IMR-90 (cell line): ENCODE measurements at regions not wholly inside any gene's neighbourhood (a gene's known extent, or its start where the extent isn't known, plus 50 kb on each side); places are given as distances from the start of the nearest gene placed in this dataset.

Experiments used
- ATAC-seq: fragments of 200-7000 bp; cut with Tn5 transposase; 2 replicates; pipeline ENCODE4 v1.9.1; 2020; ENCODE audit warnings: low read depth, mild to moderate bottlenecking, moderate library complexity
- BruUV-seq: library from RNA; stranded (reverse); fragments of 400-500 nt; replicated peaks from 2 replicates; lab custom pipeline; 2021; lab: Mats Ljungman, UMichigan
- CTCF ChIA-PET: fragments of 300-600 bp; formaldehyde crosslinking; extraction: SDS; loops from one replicate; lab custom pipeline; 2021; ENCODE audit warnings: antibody characterized with exemption; lab: Yijun Ruan, JAX
- POLR2A ChIA-PET: fragments of 300-600 bp; sonication (Branson Sonifier 250); formaldehyde crosslinking; loops from one replicate; lab custom pipeline; 2022; ENCODE audit warnings: antibody characterized with exemption; ENCODE audit not compliant: unreplicated experiment; lab: Charles Lee
- DNase-seq: peaks from one replicate; pipeline ENCODE4 v3.0.0; 2013
- H2AFZ ChIP-seq: replicated peaks from 2 replicates; pipeline ENCODE3; 2013; ENCODE audit warnings: low read length, mild to moderate bottlenecking; ENCODE audit not compliant: poor library complexity
- H2AK5ac ChIP-seq: 2 replicates; pipeline ENCODE4 v1.6.1; 2013; ENCODE audit warnings: low read depth, low read length, inconsistent platforms
- H2AK9ac ChIP-seq: replicated peaks from 2 replicates; pipeline ENCODE3; 2013; ENCODE audit warnings: mild to moderate bottlenecking, low read depth, low read length, moderate library complexity; ENCODE audit not compliant: poor library complexity
- H2BK120ac ChIP-seq: 2 replicates; pipeline ENCODE4 v1.6.1; 2013; ENCODE audit warnings: low read depth, low read length, inconsistent platforms
- H2BK15ac ChIP-seq: 3 replicates; pipeline ENCODE4 v1.6.1; 2013; ENCODE audit warnings: low read depth, low read length, inconsistent platforms
- H2BK20ac ChIP-seq: 2 replicates; pipeline ENCODE4 v1.6.1; 2013; ENCODE audit warnings: low read depth, mild to moderate bottlenecking, inconsistent platforms, low read length, moderate library complexity
- H2BK5ac ChIP-seq: 2 replicates; pipeline ENCODE4 v1.6.1; 2013; ENCODE audit warnings: mild to moderate bottlenecking, low read depth, low read length, inconsistent platforms; ENCODE audit not compliant: poor library complexity, severe bottlenecking
- H3K14ac ChIP-seq: replicated peaks from 2 replicates; pipeline ENCODE4 v1.6.1; 2013; ENCODE audit warnings: low read depth, low read length, inconsistent platforms
- H3K18ac ChIP-seq: 2 replicates; pipeline ENCODE4 v1.6.1; 2013; ENCODE audit warnings: low read depth, low read length, control low read depth
- H3K23ac ChIP-seq: 2 replicates; pipeline ENCODE4 v1.6.1; 2013; ENCODE audit warnings: low read depth, low read length, inconsistent platforms
- H3K27ac ChIP-seq: 2 replicates; pipeline ENCODE4 v1.5.1; 2013; ENCODE audit warnings: mild to moderate bottlenecking, control low read depth, low read length; ENCODE audit not compliant: insufficient read depth
- H3K27me3 ChIP-seq: 2 replicates; pipeline ENCODE4 v1.6.1; 2013; ENCODE audit warnings: low read length; ENCODE audit not compliant: control insufficient read depth, insufficient read depth
- H3K36me3 ChIP-seq: 2 replicates; pipeline ENCODE4 v1.6.1; 2013; ENCODE audit warnings: low read length, mixed read lengths; ENCODE audit not compliant: control insufficient read depth, insufficient read depth
- H3K4ac ChIP-seq: 2 replicates; pipeline ENCODE4 v1.6.1; 2013; ENCODE audit warnings: low read depth, low read length, inconsistent platforms
- H3K4me1 ChIP-seq: 2 replicates; pipeline ENCODE4 v1.6.1; 2013; ENCODE audit warnings: low read length, mixed read lengths; ENCODE audit not compliant: control insufficient read depth, insufficient read depth
- H3K4me2 ChIP-seq: 2 replicates; pipeline ENCODE4 v1.6.1; 2013; ENCODE audit warnings: low read depth, mild to moderate bottlenecking, control low read depth, low read length, moderate library complexity
- H3K4me3 ChIP-seq: 2 replicates; pipeline ENCODE4 v1.5.1; 2013; ENCODE audit warnings: low read depth, mild to moderate bottlenecking, control low read depth, low read length, moderate library complexity; ENCODE audit not compliant: insufficient read depth
- H3K56ac ChIP-seq: 2 replicates; pipeline ENCODE4 v1.6.1; 2013; ENCODE audit warnings: low read length, inconsistent platforms; ENCODE audit not compliant: insufficient read depth; ENCODE audit errors: extremely low read depth
- H3K79me1 ChIP-seq, 2 experiments: 2 replicates each; pipeline ENCODE4 v1.6.1; 2013; ENCODE audit warnings: low read length in 2 of 2, inconsistent platforms in 1 of 2, low read depth in 1 of 2
- H3K9ac ChIP-seq: 2 replicates; pipeline ENCODE4 v1.6.1; 2013; ENCODE audit warnings: low read depth, low read length, control low read depth
- H3K9me1 ChIP-seq: 2 replicates; pipeline ENCODE4 v1.6.1; 2013; ENCODE audit warnings: low read length, inconsistent platforms; ENCODE audit not compliant: insufficient read depth
- H3K9me3 ChIP-seq: 2 replicates; pipeline ENCODE4 v1.6.1; 2013; ENCODE audit warnings: low read length; ENCODE audit not compliant: control insufficient read depth, insufficient read depth
- H4K20me1 ChIP-seq: 2 replicates; pipeline ENCODE4 v1.6.1; 2013; ENCODE audit warnings: low read length, inconsistent platforms; ENCODE audit not compliant: insufficient read depth
- H4K5ac ChIP-seq: 2 replicates; pipeline ENCODE4 v1.6.1; 2013; ENCODE audit warnings: mild to moderate bottlenecking, low read depth, low read length, control low read depth
- H4K8ac ChIP-seq, 2 experiments: 2 replicates each; pipeline ENCODE4 v1.6.1; 2013; ENCODE audit warnings: low read depth in 2 of 2, low read length in 2 of 2, control low read depth in 1 of 2, inconsistent platforms in 1 of 2
- H4K91ac ChIP-seq: 2 replicates; pipeline ENCODE4 v1.6.1; 2013; ENCODE audit warnings: low read depth, low read length, inconsistent platforms; ENCODE audit not compliant: insufficient read depth
- CEBPB ChIP-seq: IDR thresholded peaks from 2 replicates; pipeline ENCODE4 v1.6.1; 2012; ENCODE audit warnings: low read depth, low read length, improper control_type of control experiment
- CHD1 ChIP-seq: IDR thresholded peaks from 2 replicates; pipeline ENCODE4 v1.6.1; 2012; ENCODE audit warnings: low read depth, low read length, improper control_type of control experiment
- MAFK ChIP-seq: IDR thresholded peaks from 2 replicates; pipeline ENCODE4 v1.6.1; 2012; ENCODE audit warnings: low read depth, low read length, improper control_type of control experiment
- NFE2L2 ChIP-seq: fragments of 150-350 bp; IDR thresholded peaks from 2 replicates; pipeline ENCODE4 v1.6.1; 2016; ENCODE audit warnings: low read depth, mild to moderate bottlenecking, low read length
- POLR2A ChIP-seq: IDR thresholded peaks from 2 replicates; pipeline ENCODE4 v1.6.1; 2012; ENCODE audit warnings: mild to moderate bottlenecking, low read depth, low read length
- RAD21 ChIP-seq: IDR thresholded peaks from 2 replicates; pipeline ENCODE4 v1.6.1; 2012; ENCODE audit warnings: low read length, improper control_type of control experiment
- RCOR1 ChIP-seq: IDR thresholded peaks from 2 replicates; pipeline ENCODE4 v1.6.1; 2012; ENCODE audit warnings: mild to moderate bottlenecking, low read length, improper control_type of control experiment; ENCODE audit not compliant: insufficient replicate concordance
- RFX5 ChIP-seq: IDR thresholded peaks from 2 replicates; pipeline ENCODE4 v1.8.0; 2012; ENCODE audit warnings: low read depth, mild to moderate bottlenecking, low read length, moderate library complexity
- WGBS, 2 experiments: methylation state at CpG; one replicate each; pipeline versions ENCODE4 v1.1.5 to v1.1.7; 2013; ENCODE audit warnings: missing lambda C conversion rate in 2 of 2; ENCODE audit not compliant: insufficient read length in 1 of 2; ENCODE audit errors: extremely low coverage in 2 of 2; 5-methylcytosine and 5-hydroxymethylcytosine counted together
- dilution Hi-C: fragments of 300-500 bp; cut with HindIII; formaldehyde crosslinking; loops from one replicate; pipeline ENCODE4 v1.14.3; 2018; ENCODE audit warnings: low sequenced_read_pairs; ENCODE audit not compliant: unreplicated experiment
- in situ Hi-C: fragments of 300-500 bp; cut with MboI; formaldehyde crosslinking; loops from 3 replicates; pipeline ENCODE4 v1.14.3; 2019; ENCODE audit warnings: low sequenced_read_pairs, inconsistent platforms, mixed read lengths
- intact Hi-C: fragments of 100-400 bp; cut with micrococcal nuclease; formaldehyde crosslinking; loops from 2 replicates; pipeline ENCODE4 v1.10.0; 2022

GRCh38 chr5:20833081-20833627, 845.2 kb upstream of the CDH18 start:
- H2AK5ac ChIP-seq: no peak overlapping the region
- no peaks in the 10 kb centered on the region for H3K27me3 ChIP-seq
- ATAC-seq (no peak), DNase-seq (no peak)
- no peaks in the 10 kb centered on the region for H3K79me1 ChIP-seq
- no peak overlapping the region for H3K4me2 ChIP-seq
- BruUV-seq: no TSS peak
- in situ Hi-C loops: no loop called here
- TF ChIP-seq NFE2L2 (no peak), MAFK (no peak), CEBPB (no peak), RFX5 (no peak), RAD21 (no peak), CHD1 (no peak), RCOR1 (no peak), POLR2A (no peak)
- no peak overlapping the region for H3K27ac ChIP-seq
- H3K4me1 ChIP-seq: no peaks in the 10 kb centered on the region
- H2BK15ac ChIP-seq: no peak overlapping the region
- no peak overlapping the region for H2AFZ ChIP-seq
- no peak overlapping the region for H2AK9ac ChIP-seq
- H3K14ac ChIP-seq: no peak overlapping the region
- no peak overlapping the region for H2BK20ac ChIP-seq
- no peak overlapping the region for H3K18ac ChIP-seq
- H4K5ac ChIP-seq: no peak overlapping the region
- no peak overlapping the region for H4K91ac ChIP-seq
- no peaks in the 10 kb centered on the region for H3K9me1 ChIP-seq
- WGBS, 2 experiments: 80% methylated on average over 1 of the region's 4 CpGs; no CpG with 5 or more reads in 1 of the 2 experiments
- no peak overlapping the region for H3K4ac ChIP-seq
- H3K23ac ChIP-seq: no peak overlapping the region
- dilution Hi-C loops: no loop called here
- H3K4me3 ChIP-seq: no peak overlapping the region
- H2BK120ac ChIP-seq: no peak overlapping the region
- no peaks in the 10 kb centered on the region for H3K36me3 ChIP-seq
- H4K20me1 ChIP-seq: no peaks in the 10 kb centered on the region
- CTCF ChIA-PET: no interaction called here
- no peak overlapping the region for H2BK5ac ChIP-seq
- intact Hi-C loops: no loop called here
- no peak overlapping the region for H4K8ac ChIP-seq
- H3K9ac ChIP-seq: no peak overlapping the region
- POLR2A ChIA-PET: no interaction called here
- peaks cover 4% of the 10 kb centered on the region for H3K9me3 ChIP-seq
- no peak overlapping the region for H3K56ac ChIP-seq
